H9 (cell line): ENCODE measurements at regions not wholly inside any gene's neighbourhood (a gene's known extent, or its start where the extent isn't known, plus 50 kb on each side); places are given as distances from the start of the nearest gene placed in this dataset.

ENCODE experiments used
- DNase-seq: peaks from one replicate; pipeline ENCODE4 v3.0.0-alpha.2; 2017
- H2AFZ ChIP-seq: one replicate; pipeline ENCODE4 v1.6.1; 2013; ENCODE audit warnings: mild to moderate bottlenecking, low read length, control low read depth, moderate library complexity
- H2AK5ac ChIP-seq: 2 replicates; pipeline ENCODE4 v1.6.1; 2013; ENCODE audit warnings: low read length, control low read depth, mixed read lengths; ENCODE audit not compliant: insufficient read length
- H2BK120ac ChIP-seq: one replicate; pipeline ENCODE4 v1.6.1; 2013; ENCODE audit warnings: low read depth, mild to moderate bottlenecking, low read length, control low read depth, inconsistent platforms; ENCODE audit not compliant: poor library complexity, severe bottlenecking
- H2BK12ac ChIP-seq: 2 replicates; pipeline ENCODE4 v1.6.1; 2013; ENCODE audit warnings: low read length, control low read depth, mixed read lengths, low read depth; ENCODE audit not compliant: insufficient read length
- H2BK15ac ChIP-seq: 2 replicates; pipeline ENCODE4 v1.6.1; 2013; ENCODE audit warnings: low read depth, low read length, control low read depth
- H2BK20ac ChIP-seq: one replicate; pipeline ENCODE4 v1.6.1; 2013; ENCODE audit warnings: low read depth, mild to moderate bottlenecking, low read length, control low read depth, inconsistent platforms; ENCODE audit not compliant: poor library complexity, severe bottlenecking
- H2BK5ac ChIP-seq: 2 replicates; pipeline ENCODE4 v1.6.1; 2013; ENCODE audit warnings: low read length, control low read depth, mixed read lengths; ENCODE audit not compliant: insufficient read length
- H3K14ac ChIP-seq: 2 replicates; pipeline ENCODE4 v1.6.1; 2013; ENCODE audit warnings: low read length, control low read depth; ENCODE audit not compliant: insufficient read depth
- H3K18ac ChIP-seq: 2 replicates; pipeline ENCODE4 v1.6.1; 2013; ENCODE audit warnings: low read depth, mild to moderate bottlenecking, mixed read lengths, low read length, control low read depth; ENCODE audit not compliant: insufficient read length
- H3K23ac ChIP-seq: 2 replicates; pipeline ENCODE4 v1.6.1; 2013; ENCODE audit warnings: low read length, control low read depth, mixed read lengths, low read depth; ENCODE audit not compliant: insufficient read length
- H3K23me2 ChIP-seq: 2 replicates; pipeline ENCODE4 v1.6.1; 2013; ENCODE audit warnings: low read depth, mild to moderate bottlenecking, mixed read lengths, low read length, control low read depth; ENCODE audit not compliant: insufficient read length, poor library complexity, severe bottlenecking
- H3K27ac ChIP-seq: 2 replicates; pipeline ENCODE4 v1.5.1; 2013; ENCODE audit warnings: low read length, control low read depth, mixed read lengths, low read depth; ENCODE audit not compliant: insufficient read length
- H3K27me3 ChIP-seq: 2 replicates; pipeline ENCODE4 v1.6.1; 2013; ENCODE audit warnings: low read length, control low read depth, inconsistent platforms; ENCODE audit not compliant: insufficient read depth
- H3K4ac ChIP-seq: 2 replicates; pipeline ENCODE4 v1.6.1; 2013; ENCODE audit warnings: low read depth, mild to moderate bottlenecking, control low read depth, inconsistent platforms, low read length, moderate library complexity
- H3K4me1 ChIP-seq: 2 replicates; pipeline ENCODE4 v1.6.1; 2013; ENCODE audit warnings: low read length, control low read depth, inconsistent platforms; ENCODE audit not compliant: insufficient read depth
- H3K4me2 ChIP-seq: 2 replicates; pipeline ENCODE4 v1.6.1; 2013; ENCODE audit warnings: low read length, control low read depth, mixed read lengths; ENCODE audit not compliant: insufficient read length, insufficient read depth
- H3K56ac ChIP-seq: 2 replicates; pipeline ENCODE4 v1.6.1; 2013; ENCODE audit warnings: low read depth, mild to moderate bottlenecking, mixed read lengths, low read length, control low read depth; ENCODE audit not compliant: insufficient read length
- H3K79me1 ChIP-seq: 2 replicates; pipeline ENCODE4 v1.6.1; 2013; ENCODE audit warnings: low read depth, mild to moderate bottlenecking, moderate library complexity, low read length, control low read depth, inconsistent platforms; ENCODE audit not compliant: insufficient read depth, poor library complexity, severe bottlenecking
- H3K79me2 ChIP-seq: 2 replicates; pipeline ENCODE4 v1.6.1; 2013; ENCODE audit warnings: low read length, control low read depth, inconsistent platforms; ENCODE audit not compliant: insufficient read depth
- H3K9ac ChIP-seq: 2 replicates; pipeline ENCODE4 v1.6.1; 2013; ENCODE audit warnings: low read length, control low read depth, mixed read lengths; ENCODE audit not compliant: insufficient read length; ENCODE audit errors: extremely low read depth
- H3K9me3 ChIP-seq: one replicate; pipeline ENCODE4 v1.6.1; 2013; ENCODE audit warnings: low read depth, low read length, inconsistent platforms; ENCODE audit not compliant: control insufficient read depth
- H3T11ph ChIP-seq: one replicate; pipeline ENCODE4 v1.6.1; 2013; ENCODE audit warnings: mild to moderate bottlenecking, low read length, control low read depth, inconsistent platforms
- H4K20me1 ChIP-seq: one replicate; pipeline ENCODE4 v1.6.1; 2013; ENCODE audit not compliant: control insufficient read depth, insufficient read length, insufficient read depth
- H4K5ac ChIP-seq: 2 replicates; pipeline ENCODE4 v1.6.1; 2013; ENCODE audit warnings: low read depth, mild to moderate bottlenecking, mixed read lengths, low read length, control low read depth; ENCODE audit not compliant: insufficient read length
- H4K8ac ChIP-seq: replicated peaks from 2 replicates; pipeline ENCODE4 v1.6.1; 2013; ENCODE audit warnings: low read length, control low read depth, mixed read lengths, low read depth; ENCODE audit not compliant: insufficient read length
- H4K91ac ChIP-seq: 2 replicates; pipeline ENCODE4 v1.6.1; 2013; ENCODE audit warnings: low read depth, mild to moderate bottlenecking, moderate library complexity, mixed read lengths, low read length, control low read depth; ENCODE audit not compliant: insufficient read length
- H3K27ac Mint-ChIP-seq, 3 experiments: 2 replicates in 2 of 3; 3 replicates in 1 of 3; pipeline ENCODE4 v1.8.0; 2020 to 2021; ENCODE audit warnings: mixed read lengths in 3 of 3, mild to moderate bottlenecking in 1 of 3, moderate library complexity in 1 of 3
- H3K27me3 Mint-ChIP-seq: 2 replicates; pipeline ENCODE4 v1.8.0; 2021; ENCODE audit warnings: low read depth, mild to moderate bottlenecking, moderate library complexity, mixed read lengths
- H3K36me3 Mint-ChIP-seq, 3 experiments: 2 replicates in 2 of 3; 3 replicates in 1 of 3; pipeline ENCODE4 v1.8.0; 2020 to 2021; ENCODE audit warnings: low read depth in 3 of 3, mixed read lengths in 3 of 3; ENCODE audit not compliant: insufficient read depth in 1 of 3
- H3K4me1 Mint-ChIP-seq, 2 experiments: 2 replicates each; pipeline ENCODE4 v1.8.0; 2020; ENCODE audit warnings: mixed read lengths in 2 of 2
- H3K4me3 Mint-ChIP-seq, 2 experiments: 2 replicates in 1 of 2; 3 replicates in 1 of 2; pipeline ENCODE4 v1.8.0; 2020 to 2021; ENCODE audit warnings: mild to moderate bottlenecking in 2 of 2, mixed read lengths in 2 of 2, moderate library complexity in 1 of 2
- H3K9me3 Mint-ChIP-seq, 2 experiments: 2 replicates in 1 of 2; 3 replicates in 1 of 2; pipeline ENCODE4 v1.8.0; 2020; ENCODE audit warnings: mild to moderate bottlenecking in 2 of 2, mixed read lengths in 2 of 2, moderate library complexity in 1 of 2
- CTCF ChIP-seq: fragments of 200-600 bp; sonication (generic); conservative IDR thresholded peaks from 3 replicates; pipeline ENCODE4 v1.8.0; 2021; ENCODE audit warnings: antibody characterized with exemption, mild to moderate bottlenecking
- WGBS: extraction: QIAGEN DNeasy Blood & Tissue Kit; methylation state at CpG from one replicate; pipeline ENCODE4 v1.1.7; 2013; ENCODE audit warnings: missing lambda C conversion rate, low lambda C conversion rate, mixed read lengths; ENCODE audit not compliant: insufficient read length; ENCODE audit errors: extremely low coverage; 5-methylcytosine and 5-hydroxymethylcytosine counted together

- WGBS: no CpG with 5 or more reads among the region's 3 CpGs
These were observed 276.1 kb upstream of the NCAM1 start for GRCh38 chr11:112685111-112685510.

More at GRCh38 chr11:112685111-112685510, 276.1 kb upstream of the NCAM1 start:
- no peak overlapping the region for H3K27ac Mint-ChIP-seq
- no peaks in the 10 kb centered on the region for H3K9me3 ChIP-seq
- H4K91ac ChIP-seq: no peak overlapping the region
- no peak for DNase-seq
- no peak overlapping the region for H2BK20ac ChIP-seq
- H3T11ph ChIP-seq: no peak overlapping the region
- no peak overlapping the region for H2BK15ac ChIP-seq
- H3K79me2 ChIP-seq: no peaks in the 10 kb centered on the region
- H3K18ac ChIP-seq: no peak overlapping the region
- no peaks in the 10 kb centered on the region for H4K20me1 ChIP-seq
- H3K27me3 ChIP-seq: no peaks in the 10 kb centered on the region
- H2BK120ac ChIP-seq: no peak overlapping the region
- peaks cover 5 to 18% (median 14%) of the 10 kb centered on the region in 3 experiments; a peak in 5 of 7 replicates for H3K36me3 Mint-ChIP-seq
- no peak overlapping the region for H3K9ac ChIP-seq
- no peak for TF ChIP-seq CTCF
- no peaks in the 10 kb centered on the region for H3K23me2 ChIP-seq
- H3K27ac ChIP-seq: no peak overlapping the region
- peaks cover 22 to 26% of the 10 kb centered on the region in 2 experiments; a peak in 4 of 5 replicates for H3K9me3 Mint-ChIP-seq
- no peaks in the 10 kb centered on the region for H3K4me1 Mint-ChIP-seq
- H3K4me2 ChIP-seq: no peak overlapping the region
- H3K79me1 ChIP-seq: no peaks in the 10 kb centered on the region
- no peak overlapping the region for H3K4ac ChIP-seq
- no peak overlapping the region for H2AK5ac ChIP-seq
- H4K5ac ChIP-seq: no peak overlapping the region
- no peak overlapping the region for H3K23ac ChIP-seq
- H2AFZ ChIP-seq: no peak overlapping the region
- no peak overlapping the region for H3K56ac ChIP-seq
- no peak overlapping the region for H3K14ac ChIP-seq
- H2BK5ac ChIP-seq: no peak overlapping the region
- no peaks in the 10 kb centered on the region; the same call in 1 of the 2 replicates for H3K27me3 Mint-ChIP-seq
- no peak overlapping the region for H4K8ac ChIP-seq
- H2BK12ac ChIP-seq: no peak overlapping the region
- no peak overlapping the region for H3K4me3 Mint-ChIP-seq
- no peaks in the 10 kb centered on the region for H3K4me1 ChIP-seq
